GM12878 (cell line): ENCODE measurements at regions not wholly inside any gene's neighbourhood (a gene's known extent, or its start where the extent isn't known, plus 50 kb on each side); places are given as distances from the start of the nearest gene placed in this dataset.

Experiments
- ATAC-seq: fragments of 200-7000 bp; cut with Tn5 transposase; 3 replicates; pipeline ENCODE4 v1.9.1; 2020; ENCODE audit warnings: mild to moderate bottlenecking, moderate library complexity
- BruUV-seq: library from RNA; stranded (reverse); fragments of 400-500 nt; replicated peaks from 2 replicates; lab custom pipeline; 2021; lab: Mats Ljungman, UMichigan
- CTCF ChIA-PET: fragments of 300-600 bp; sonication (Branson Sonifier 250); formaldehyde crosslinking; extraction: SDS; loops from one replicate; lab custom pipeline; 2021; ENCODE audit warnings: inconsistent platforms; lab: Yijun Ruan, JAX
- POLR2A ChIA-PET: fragments of 350-600 bp; formaldehyde crosslinking; extraction: SDS; loops from one replicate; lab custom pipeline; 2021; ENCODE audit warnings: inconsistent platforms; lab: Charles Lee
- RAD21 ChIA-PET: fragments of 300-600 bp; sonication (Branson Sonifier 250); formaldehyde crosslinking; loops from one replicate; lab custom pipeline; 2023; ENCODE audit warnings: antibody characterized with exemption; ENCODE audit not compliant: unreplicated experiment; lab: Charles Lee
- SMC1A ChIA-PET: fragments of 300-600 bp; sonication (Branson Sonifier 250); formaldehyde crosslinking; loops from one replicate; lab custom pipeline; 2023; ENCODE audit not compliant: unreplicated experiment, uncharacterized antibody; lab: Charles Lee
- DNase-seq: peaks from one replicate; pipeline ENCODE4 v3.0.0-alpha.2; 2011; ENCODE audit warnings: low read depth, low spot score
- FAIRE-seq: peaks from 3 replicates; lab custom pipeline; 2011; peaks lifted over from hg19 to GRCh38; lab: Jason Lieb, UNC
- H2AFZ ChIP-seq: 2 replicates; pipeline ENCODE4 v1.6.0; 2011; ENCODE audit warnings: low read depth, low read length, control low read depth; ENCODE audit not compliant: control insufficient read depth
- H3K27ac ChIP-seq: 2 replicates; pipeline ENCODE4 v1.5.1; 2011; ENCODE audit warnings: control low read depth; ENCODE audit not compliant: control insufficient read depth, insufficient read depth
- H3K27me3 ChIP-seq, 2 experiments: replicated peaks in 1 of 2; 2 replicates each; pipeline versions ENCODE4 v1.6.0 to v1.6.1; 2011; ENCODE audit warnings: low read length in 1 of 2; ENCODE audit not compliant: control insufficient read depth in 2 of 2, insufficient read depth in 2 of 2
- H3K36me3 ChIP-seq, 2 experiments: 2 replicates each; pipeline ENCODE4 v1.5.1; 2011; ENCODE audit warnings: low read length in 1 of 2; ENCODE audit not compliant: control insufficient read depth in 2 of 2, insufficient read depth in 2 of 2
- H3K4me1 ChIP-seq: 2 replicates; pipeline ENCODE4 v1.6.1; 2011; ENCODE audit warnings: mild to moderate bottlenecking, low read length, moderate library complexity, mixed read lengths; ENCODE audit not compliant: control insufficient read depth, insufficient read depth
- H3K4me2 ChIP-seq: 2 replicates; pipeline ENCODE4 v1.6.0; 2011; ENCODE audit warnings: control low read depth; ENCODE audit not compliant: control insufficient read depth, insufficient read depth
- H3K4me3 ChIP-seq: fragments of 200-600 bp; sonication (generic); 2 replicates; pipeline ENCODE4 v1.5.1; 2016
- H3K79me2 ChIP-seq: 2 replicates; pipeline ENCODE4 v1.6.0; 2011; ENCODE audit warnings: low read length; ENCODE audit not compliant: control insufficient read depth, insufficient read depth
- H3K9ac ChIP-seq: 2 replicates; pipeline ENCODE4 v1.8.0; 2011; ENCODE audit warnings: low read length, control low read depth, mixed read lengths; ENCODE audit not compliant: control insufficient read depth, insufficient read depth
- H3K9me3 ChIP-seq: replicated peaks from 3 replicates; pipeline ENCODE4 v1.5.1; 2011; ENCODE audit warnings: mild to moderate bottlenecking, low read length; ENCODE audit not compliant: control insufficient read depth, insufficient read depth
- H4K20me1 ChIP-seq: 2 replicates; pipeline ENCODE4 v1.6.0; 2011; ENCODE audit not compliant: control insufficient read depth, insufficient read depth
- BACH1 ChIP-seq: fragments of 450-650 bp; IDR thresholded peaks from 2 replicates; pipeline ENCODE4 v1.6.1; 2017; ENCODE audit warnings: mild to moderate bottlenecking, borderline replicate concordance
- ESRRA ChIP-seq: IDR thresholded peaks from 2 replicates; pipeline ENCODE4 v1.6.1; 2012; ENCODE audit warnings: mild to moderate bottlenecking, low read length, improper control_type of control experiment
- ETV6 ChIP-seq, 2 experiments: fragments of 450-650 bp in 1 of 2; IDR thresholded peaks in 1 of 2; conservative IDR thresholded peaks in 1 of 2; 2 replicates each; pipeline ENCODE4 v1.6.1; 2014; ENCODE audit warnings: antibody characterized with exemption in 1 of 2, borderline replicate concordance in 1 of 2, low read depth in 1 of 2, mild to moderate bottlenecking in 1 of 2, moderate library complexity in 1 of 2
- HCFC1 ChIP-seq: fragments of 150-350 bp; IDR thresholded peaks from 2 replicates; pipeline ENCODE4 v1.6.1; 2014; ENCODE audit warnings: low read length
- HDAC2 ChIP-seq: fragments of 200-600 bp; sonication (generic); IDR thresholded peaks from 2 replicates; pipeline ENCODE4 v1.6.1; 2017
- JUNB ChIP-seq: IDR thresholded peaks from 2 replicates; pipeline ENCODE4 v1.6.1; 2016; ENCODE audit warnings: antibody characterized with exemption, mild to moderate bottlenecking
- MYB ChIP-seq: fragments of 150-350 bp; IDR thresholded peaks from 2 replicates; pipeline ENCODE4 v1.6.1; 2014; ENCODE audit warnings: mild to moderate bottlenecking, low read depth, low read length, borderline replicate concordance
- MYC ChIP-seq: IDR thresholded peaks from 2 replicates; pipeline ENCODE4 v1.6.1; 2011; ENCODE audit warnings: mild to moderate bottlenecking, low read length, moderate library complexity, inconsistent platforms; ENCODE audit not compliant: insufficient read depth, insufficient replicate concordance, insufficient read length, severe bottlenecking
- NR2F1 ChIP-seq: fragments of 450-650 bp; conservative IDR thresholded peaks from 2 replicates; pipeline ENCODE4 v1.6.1; 2017; ENCODE audit warnings: mild to moderate bottlenecking
- PAX5 ChIP-seq: IDR thresholded peaks from 2 replicates; pipeline ENCODE4 v1.6.1; 2011; ENCODE audit warnings: low read depth, low read length, borderline replicate concordance
- RAD51 ChIP-seq: fragments of 450-650 bp; IDR thresholded peaks from 2 replicates; pipeline ENCODE4 v1.6.1; 2016; ENCODE audit warnings: moderate library complexity, mild to moderate bottlenecking, inconsistent platforms
- SP1 ChIP-seq: IDR thresholded peaks from one replicate; pipeline ENCODE4 v1.6.1; 2011; ENCODE audit warnings: low read depth, low read length
- SUZ12 ChIP-seq: fragments of 200-600 bp; sonication (generic); IDR thresholded peaks from one replicate; pipeline ENCODE4 v1.6.1; 2018; ENCODE audit warnings: antibody characterized with exemption, mild to moderate bottlenecking; ENCODE audit not compliant: unreplicated experiment
- WRNIP1 ChIP-seq: IDR thresholded peaks from 2 replicates; pipeline ENCODE4 v1.6.1; 2011; ENCODE audit warnings: low read depth, low read length, improper control_type of control experiment, borderline replicate concordance
- WGBS: methylation state at CpG from one replicate; pipeline ENCODE4 v1.1.6; 2016; ENCODE audit warnings: low lambda C conversion rate; ENCODE audit not compliant: insufficient replicate concordance, insufficient coverage; ENCODE audit errors: missing lambda C conversion rate; 5-methylcytosine and 5-hydroxymethylcytosine counted together
- in situ Hi-C: fragments of 300-500 bp; cut with MboI; formaldehyde crosslinking; loops from 9 replicates; pipeline ENCODE4 v1.14.3; 2018; ENCODE audit warnings: mixed read lengths
- intact Hi-C: fragments of 100-400 bp; cut with micrococcal nuclease; formaldehyde crosslinking; loops from one replicate; pipeline ENCODE4 v1.14.2; 2022; ENCODE audit not compliant: unreplicated experiment
- TF ChIP-seq, protein P1 (sequence below): fragments of 450-650 bp; IDR thresholded peaks from 2 replicates; pipeline ENCODE4 v1.6.1; 2017; ENCODE audit warnings: mild to moderate bottlenecking, moderate library complexity

DNA sequence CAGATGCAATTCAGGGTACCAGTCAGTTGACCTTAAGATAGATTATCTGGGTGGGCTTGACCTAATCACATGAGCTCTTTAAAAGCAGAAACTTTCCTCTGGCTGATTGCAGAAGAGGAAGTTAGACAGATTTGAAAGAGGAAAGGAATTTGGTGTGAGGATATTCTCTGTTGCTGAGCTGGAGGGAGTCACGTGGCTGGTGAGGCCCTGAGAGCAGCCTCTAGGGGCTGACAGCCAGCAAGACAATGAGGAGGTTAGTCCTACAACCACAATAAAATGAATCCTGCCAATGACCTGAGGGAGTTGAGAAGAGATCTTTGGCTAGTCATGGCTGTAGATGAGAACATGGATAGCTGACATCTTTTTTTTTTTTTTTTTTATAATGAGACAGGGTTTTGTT lies 87.0 kb upstream of the B3GAT2 start:
- Histone ChIP-seq H3K27ac (no peak overlapping the region), H3K9me3 (no peaks in the 10 kb centered on the region), H3K4me1 (no peaks in the 10 kb centered on the region), H3K4me2 (no peak overlapping the region), H3K79me2 (no peaks in the 10 kb centered on the region), H3K4me3 (no peak overlapping the region), H4K20me1 (no peaks in the 10 kb centered on the region), H3K27me3 (no peaks in the 10 kb centered on the region), H2AFZ (no peak overlapping the region), H3K9ac (no peak overlapping the region), H3K36me3 (no peaks in the 10 kb centered on the region)
- CTCF ChIA-PET, result interaction anchor here (0.7 to 1.5 kb wide), 3 partner anchors 21 to 33 kb away, joined by 3 to 4 read pairs (median 4); no protein-coding TSS in a partner anchor
- TF ChIP-seq JUNB (no peak), HDAC2 (no peak), MYB (no peak), ETV6 (conservative IDR thresholded peaks at IDR 0.05 in 1 of 2, IDR thresholded peaks at IDR 0.05 in 1 of 2; ENCODE audit: borderline replicate concordance in 1 of 2, low read depth in 1 of 2) (no peak), RAD51 (peak; percentile 30; the same call in 1 of the 2 replicates)
- RAD21 ChIA-PET, result interaction anchor here (0.7 kb wide), 1 partner anchor 13 kb away, joined by 3 read pairs; no protein-coding TSS in a partner anchor
- POLR2A ChIA-PET, result no interaction called here
- ATAC-seq (peak; percentile 43; the same call in 1 of the 3 replicates), DNase-seq (no peak), FAIRE-seq (no peak)
- intact Hi-C loops (no loop called here), in situ Hi-C loops (no loop called here)
- SMC1A ChIA-PET, result interaction anchor here (0.7 to 1.4 kb wide), 2 partner anchors 9 to 51 kb away, joined by 3 read pairs; no protein-coding TSS in a partner anchor
- no TSS peak for BruUV-seq
- WGBS, result 0% methylated on average over 1 of the region's 1 CpG

DNA sequence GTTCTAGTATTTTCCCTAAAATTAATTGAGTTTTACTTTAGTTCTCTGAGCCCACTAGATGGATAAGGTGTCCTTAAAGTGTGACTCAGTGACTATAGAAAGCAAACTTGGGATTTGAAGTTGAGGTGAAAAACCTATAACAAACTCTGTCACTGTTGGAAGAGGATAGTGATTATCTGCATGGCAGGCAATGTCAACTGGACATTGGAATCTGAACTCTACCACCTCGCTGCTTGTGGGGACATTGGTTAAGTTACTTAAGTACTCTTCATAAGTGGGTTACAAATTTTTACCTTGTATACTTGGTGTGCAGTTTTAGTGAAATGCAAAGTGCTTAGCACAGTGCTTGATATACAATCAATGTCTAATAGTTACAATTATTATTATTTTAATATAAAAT lies 87.9 kb upstream of the B3GAT2 start:
- ChIA-PET POLR2A (no interaction called here), SMC1A (interaction anchor here (1.4 kb wide), 1 partner anchor 9 kb away, joined by 3 read pairs; no protein-coding TSS in a partner anchor), RAD21 (no interaction called here), CTCF (no interaction called here)
- no peak for FAIRE-seq
- ATAC-seq, result no peak
- Histone ChIP-seq H3K4me3 (no peak overlapping the region), H3K9me3 (no peaks in the 10 kb centered on the region), H3K27ac (no peak overlapping the region), H3K4me2 (no peak overlapping the region), H3K9ac (no peak overlapping the region), H2AFZ (no peak overlapping the region), H3K36me3 (no peaks in the 10 kb centered on the region), H3K4me1 (no peaks in the 10 kb centered on the region), H4K20me1 (no peaks in the 10 kb centered on the region), H3K27me3 (no peaks in the 10 kb centered on the region), H3K79me2 (no peaks in the 10 kb centered on the region)
- in situ Hi-C loops (no loop called here), intact Hi-C loops (no loop called here)
- no TSS peak for BruUV-seq
- TF ChIP-seq ESRRA, result no peak
- no peak for TF ChIP-seq SUZ12
- TF ChIP-seq MYC, result no peak
- no peak for TF ChIP-seq WRNIP1
- no peak for TF ChIP-seq HCFC1
- no peak for TF ChIP-seq NR2F1
- no peak for TF ChIP-seq PAX5
- TF ChIP-seq, protein P1, sequence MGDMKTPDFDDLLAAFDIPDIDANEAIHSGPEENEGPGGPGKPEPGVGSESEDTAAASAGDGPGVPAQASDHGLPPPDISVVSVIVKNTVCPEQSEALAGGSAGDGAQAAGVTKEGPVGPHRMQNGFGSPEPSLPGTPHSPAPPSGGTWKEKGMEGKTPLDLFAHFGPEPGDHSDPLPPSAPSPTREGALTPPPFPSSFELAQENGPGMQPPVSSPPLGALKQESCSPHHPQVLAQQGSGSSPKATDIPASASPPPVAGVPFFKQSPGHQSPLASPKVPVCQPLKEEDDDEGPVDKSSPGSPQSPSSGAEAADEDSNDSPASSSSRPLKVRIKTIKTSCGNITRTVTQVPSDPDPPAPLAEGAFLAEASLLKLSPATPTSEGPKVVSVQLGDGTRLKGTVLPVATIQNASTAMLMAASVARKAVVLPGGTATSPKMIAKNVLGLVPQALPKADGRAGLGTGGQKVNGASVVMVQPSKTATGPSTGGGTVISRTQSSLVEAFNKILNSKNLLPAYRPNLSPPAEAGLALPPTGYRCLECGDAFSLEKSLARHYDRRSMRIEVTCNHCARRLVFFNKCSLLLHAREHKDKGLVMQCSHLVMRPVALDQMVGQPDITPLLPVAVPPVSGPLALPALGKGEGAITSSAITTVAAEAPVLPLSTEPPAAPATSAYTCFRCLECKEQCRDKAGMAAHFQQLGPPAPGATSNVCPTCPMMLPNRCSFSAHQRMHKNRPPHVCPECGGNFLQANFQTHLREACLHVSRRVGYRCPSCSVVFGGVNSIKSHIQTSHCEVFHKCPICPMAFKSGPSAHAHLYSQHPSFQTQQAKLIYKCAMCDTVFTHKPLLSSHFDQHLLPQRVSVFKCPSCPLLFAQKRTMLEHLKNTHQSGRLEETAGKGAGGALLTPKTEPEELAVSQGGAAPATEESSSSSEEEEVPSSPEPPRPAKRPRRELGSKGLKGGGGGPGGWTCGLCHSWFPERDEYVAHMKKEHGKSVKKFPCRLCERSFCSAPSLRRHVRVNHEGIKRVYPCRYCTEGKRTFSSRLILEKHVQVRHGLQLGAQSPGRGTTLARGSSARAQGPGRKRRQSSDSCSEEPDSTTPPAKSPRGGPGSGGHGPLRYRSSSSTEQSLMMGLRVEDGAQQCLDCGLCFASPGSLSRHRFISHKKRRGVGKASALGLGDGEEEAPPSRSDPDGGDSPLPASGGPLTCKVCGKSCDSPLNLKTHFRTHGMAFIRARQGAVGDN, result no peak
- TF ChIP-seq SP1, result no peak
- no peak for TF ChIP-seq BACH1
- DNase-seq, result no peak
- 7% methylated on average over 1 of the region's 1 CpG for WGBS
